IPS-18c (cell line): ENCODE measurements at regions not wholly inside any gene's neighbourhood (a gene's known extent, or its start where the extent isn't known, plus 50 kb on each side); places are given as distances from the start of the nearest gene placed in this dataset.

Experiments
- H3K4me3 ChIP-seq: 2 replicates; pipeline ENCODE4 v1.7.0; 2013; ENCODE audit warnings: low read depth, mild to moderate bottlenecking, low read length, moderate library complexity; ENCODE audit not compliant: insufficient read depth
- H3K9me3 ChIP-seq: one replicate; pipeline ENCODE4 v1.6.1; 2013; ENCODE audit warnings: mild to moderate bottlenecking, low read length, moderate library complexity; ENCODE audit not compliant: control insufficient read depth, insufficient read depth

DNA sequence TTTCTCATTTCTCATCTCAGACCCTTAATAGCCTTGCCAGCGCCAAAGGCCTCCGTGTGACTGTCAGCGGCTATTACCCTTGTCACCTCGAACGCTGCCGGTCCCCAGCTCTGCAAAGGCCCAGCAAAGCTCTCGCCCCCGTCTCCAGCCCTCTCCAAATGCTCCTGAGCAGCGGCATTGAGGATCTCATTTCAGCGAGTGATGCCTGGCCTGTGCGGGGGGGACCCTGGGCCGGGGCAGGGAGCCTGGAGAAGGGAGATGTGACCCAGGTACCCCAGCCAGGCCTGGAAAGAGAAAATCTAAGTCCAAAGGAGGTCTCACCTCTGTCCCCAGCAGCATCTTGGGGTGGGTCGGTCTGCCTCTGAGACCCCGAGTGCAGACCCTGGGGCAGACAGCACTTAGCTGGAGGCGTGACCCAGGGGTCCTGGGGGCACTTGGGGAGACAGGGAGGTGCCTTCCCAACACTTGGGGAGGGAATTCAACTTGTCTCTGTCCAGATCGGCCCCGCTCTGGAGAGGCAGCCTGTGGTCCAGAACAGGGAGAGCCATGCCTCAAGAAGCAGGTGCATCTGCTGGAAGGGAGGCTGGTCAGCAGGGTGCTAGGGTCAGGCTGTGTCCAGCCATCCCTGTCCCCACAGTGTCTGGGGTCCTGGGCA lies 521.3 kb downstream of the TBC1D22A start:
- peaks cover 46% of the 10 kb centered on the region for H3K9me3 ChIP-seq
- H3K4me3 ChIP-seq: peak overlapping the region; percentile 9; the same call in 1 of the 2 replicates

DNA sequence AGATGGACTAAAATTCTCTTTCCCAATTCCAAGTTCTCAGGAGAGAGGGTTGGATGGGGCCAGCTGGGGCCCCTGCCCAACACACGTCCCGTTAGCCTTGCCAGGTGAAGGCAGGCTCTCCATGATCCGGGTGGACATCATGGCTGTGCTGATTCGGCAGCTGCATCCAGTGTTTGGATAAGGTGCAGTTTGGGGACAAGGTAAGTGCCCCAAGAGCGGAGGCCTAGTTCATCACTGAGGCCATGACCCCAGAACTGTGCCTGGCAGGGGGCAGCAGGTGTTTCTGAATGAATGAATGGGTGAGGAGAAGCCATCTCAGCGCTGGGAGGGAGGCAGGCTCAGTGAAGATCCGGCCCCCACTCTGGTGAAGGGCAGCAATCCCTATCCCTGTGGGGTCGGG lies 520.4 kb downstream of the TBC1D22A start:
- peaks cover 47% of the 10 kb centered on the region for H3K9me3 ChIP-seq
- no peak overlapping the region for H3K4me3 ChIP-seq

DNA sequence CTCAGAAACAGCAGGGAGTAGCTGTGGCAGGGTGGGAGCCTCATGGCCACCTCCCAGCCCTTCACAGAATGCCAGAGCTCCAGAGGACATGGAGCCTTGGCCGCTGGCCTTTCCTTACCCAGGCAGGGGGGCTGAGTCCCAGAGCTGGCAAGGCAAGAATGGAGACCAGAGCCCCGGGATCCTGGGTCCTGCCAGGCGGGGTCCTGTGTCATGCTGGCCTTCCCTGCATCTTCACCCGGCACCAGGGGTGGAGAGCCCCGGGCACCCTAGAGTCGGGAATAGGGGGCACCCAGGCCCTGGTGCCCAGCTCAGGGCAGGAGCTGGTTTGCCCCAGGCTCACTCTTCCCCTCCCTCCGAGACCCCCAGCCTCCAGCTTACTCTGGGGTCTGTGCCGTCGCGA lies 519.9 kb downstream of the TBC1D22A start:
- H3K4me3 ChIP-seq: no peak overlapping the region

DNA sequence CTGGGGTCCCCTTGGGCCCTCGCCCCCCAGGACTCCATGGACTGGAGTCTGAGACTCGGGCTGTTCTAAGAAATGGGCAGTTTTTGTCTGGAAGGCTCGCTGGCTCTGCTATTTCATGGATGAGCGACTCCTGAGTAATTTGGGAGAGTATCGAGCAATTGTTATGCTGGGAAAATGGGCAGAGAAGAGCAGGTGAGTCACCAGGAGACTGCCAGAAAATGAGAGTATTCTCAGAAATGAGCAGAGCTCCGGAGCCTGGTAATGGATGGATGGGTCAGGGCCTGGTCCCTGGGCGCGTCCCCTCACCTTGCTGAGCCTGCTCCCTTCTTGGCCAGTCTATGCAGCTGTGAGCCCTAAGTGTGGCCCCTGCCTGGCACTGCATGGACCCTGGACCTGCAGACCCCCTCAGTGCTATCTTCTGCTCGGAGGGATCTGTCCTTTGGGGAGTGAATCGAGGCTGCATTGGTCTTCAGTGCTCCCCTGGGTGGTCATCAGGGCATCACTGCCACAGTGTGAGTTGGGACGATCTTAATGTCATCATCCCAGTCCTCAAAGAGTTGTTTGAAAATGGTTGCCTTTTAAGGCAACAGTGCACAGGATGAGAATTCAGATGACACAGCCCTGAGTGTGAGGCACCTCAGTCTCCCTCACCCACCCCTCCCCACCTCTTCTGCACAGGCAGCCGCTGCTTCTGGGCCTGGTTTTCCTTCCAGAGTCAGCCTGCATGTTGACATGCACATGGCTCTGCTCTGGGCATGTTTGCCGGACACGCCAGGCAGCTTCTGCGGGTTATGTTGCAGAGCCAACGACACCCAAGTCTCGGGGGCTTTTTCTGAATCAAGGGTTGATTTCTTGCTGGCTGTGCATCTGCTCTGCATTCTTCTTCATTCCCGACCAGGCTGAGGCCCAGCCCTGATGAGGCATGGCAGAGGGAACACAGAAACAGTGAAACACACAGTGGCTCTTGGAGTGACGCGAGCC lies 519.0 kb downstream of the TBC1D22A start:
- H3K9me3 ChIP-seq: peaks cover 49% of the 10 kb centered on the region
- no peak overlapping the region; the same call in 1 of the 2 replicates for H3K4me3 ChIP-seq

More for the DNA sequence above, 519.9 kb downstream of the TBC1D22A start:
- H3K9me3 ChIP-seq: peaks cover 44% of the 10 kb centered on the region

DNA sequence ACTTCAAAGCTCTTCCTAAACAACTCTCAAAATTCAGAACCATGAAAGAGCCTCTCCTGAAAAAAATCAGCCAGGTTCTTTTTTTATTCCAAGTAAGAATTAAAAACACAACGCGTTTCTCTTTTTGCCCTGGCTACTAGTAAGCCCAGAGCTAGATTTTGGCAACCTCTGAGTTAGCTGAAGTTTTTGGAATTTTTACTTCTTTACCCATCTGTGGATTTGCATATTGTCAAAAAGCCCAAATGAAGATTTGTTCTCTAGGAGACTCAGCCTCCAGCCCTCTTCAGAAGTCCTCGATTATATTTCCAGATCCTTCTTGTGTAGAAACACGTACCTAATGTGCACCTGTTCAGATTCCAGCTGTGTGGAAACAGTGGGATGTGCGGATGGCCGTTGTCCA lies 517.9 kb downstream of the TBC1D22A start:
- Histone ChIP-seq H3K4me3 (no peak overlapping the region), H3K9me3 (peaks cover 50% of the 10 kb centered on the region)

DNA sequence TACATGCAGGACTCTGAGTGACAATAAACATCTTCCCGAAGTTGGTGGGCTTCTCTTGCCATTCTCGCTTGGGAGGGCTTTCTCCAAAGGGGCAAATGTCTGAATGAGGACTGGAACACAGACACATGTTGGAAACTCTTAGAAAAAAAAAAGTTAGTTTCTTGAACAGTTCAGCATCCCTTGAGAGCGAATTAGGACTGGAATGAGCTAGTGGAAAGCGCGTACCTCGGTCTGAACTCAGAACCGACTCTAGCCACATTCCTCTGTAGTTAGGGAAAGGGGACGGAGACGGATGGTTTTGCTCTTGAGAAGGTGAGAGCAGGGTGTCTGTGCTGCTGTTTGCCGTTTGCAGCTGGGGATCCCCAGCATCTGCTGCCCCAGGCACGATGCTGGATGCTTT lies 517.3 kb downstream of the TBC1D22A start:
- Histone ChIP-seq H3K4me3 (peak overlapping the region; percentile 20; the same call in 1 of the 2 replicates), H3K9me3 (peaks cover 52% of the 10 kb centered on the region)

DNA sequence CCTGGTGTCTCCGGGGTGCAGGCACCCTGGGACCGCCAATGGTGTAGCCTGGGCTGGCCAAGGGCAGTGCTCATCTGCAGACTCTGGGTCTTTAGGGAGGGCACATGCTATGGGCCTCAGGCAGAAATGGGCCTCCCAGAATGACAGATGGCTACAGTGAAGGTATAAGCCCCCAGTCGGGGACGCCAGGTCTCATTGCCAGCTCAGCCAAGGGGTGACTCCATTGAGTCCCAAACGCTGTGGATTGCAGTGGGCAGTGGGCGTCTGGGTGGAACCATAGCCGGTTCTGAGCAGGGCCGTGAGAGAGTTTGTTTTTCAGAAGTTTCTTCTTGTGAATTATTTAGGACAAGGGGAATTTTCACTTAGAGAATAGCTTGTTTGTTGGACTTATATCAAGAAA lies 516.9 kb downstream of the TBC1D22A start:
- Histone ChIP-seq H3K9me3 (peaks cover 50% of the 10 kb centered on the region), H3K4me3 (no peak overlapping the region; the same call in 1 of the 2 replicates)

DNA sequence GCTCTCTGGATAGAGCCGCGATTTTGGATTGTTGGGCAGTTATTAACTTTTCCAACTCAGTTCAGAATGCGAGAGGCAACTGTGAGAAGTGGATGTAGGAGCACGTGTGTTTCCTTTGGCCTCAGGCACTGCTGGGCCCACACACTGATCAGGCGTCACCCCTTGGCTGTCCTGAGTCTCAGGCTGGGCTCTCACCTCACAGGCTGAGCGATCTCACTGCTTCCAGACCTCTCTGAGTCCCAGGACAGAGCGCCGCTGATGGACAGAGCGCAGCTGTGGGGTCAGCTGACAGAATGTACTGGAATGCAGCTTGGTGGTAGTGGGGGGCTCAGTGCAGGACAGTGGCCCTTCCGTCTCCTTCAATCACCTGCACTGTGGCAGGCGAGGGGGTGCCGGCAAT lies 516.2 kb downstream of the TBC1D22A start:
- Histone ChIP-seq H3K9me3 (peaks cover 50% of the 10 kb centered on the region), H3K4me3 (peak overlapping the region; percentile 15; the same call in 1 of the 2 replicates)

DNA sequence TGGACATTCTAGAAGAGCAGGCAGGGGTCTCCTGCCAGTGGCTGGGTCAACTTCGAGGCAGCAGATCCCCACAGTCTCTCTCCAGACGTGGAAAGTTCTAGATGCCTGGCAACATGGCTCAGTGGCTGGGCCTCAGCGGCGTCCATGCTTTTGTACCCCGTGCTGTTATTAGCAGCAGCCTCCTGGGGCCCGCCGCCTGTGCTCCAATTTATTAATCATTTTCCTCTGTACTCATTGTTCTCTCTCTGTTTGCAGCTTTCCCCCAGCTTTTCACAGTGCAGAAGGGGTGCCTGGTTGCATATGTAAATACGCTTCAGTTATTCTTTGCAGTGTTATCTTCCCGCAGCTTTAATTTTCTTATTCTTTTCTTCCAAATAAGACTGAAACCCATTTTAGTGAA lies 515.1 kb downstream of the TBC1D22A start:
- H3K4me3 ChIP-seq: no peak overlapping the region
- H3K9me3 ChIP-seq: peaks cover 50% of the 10 kb centered on the region

DNA sequence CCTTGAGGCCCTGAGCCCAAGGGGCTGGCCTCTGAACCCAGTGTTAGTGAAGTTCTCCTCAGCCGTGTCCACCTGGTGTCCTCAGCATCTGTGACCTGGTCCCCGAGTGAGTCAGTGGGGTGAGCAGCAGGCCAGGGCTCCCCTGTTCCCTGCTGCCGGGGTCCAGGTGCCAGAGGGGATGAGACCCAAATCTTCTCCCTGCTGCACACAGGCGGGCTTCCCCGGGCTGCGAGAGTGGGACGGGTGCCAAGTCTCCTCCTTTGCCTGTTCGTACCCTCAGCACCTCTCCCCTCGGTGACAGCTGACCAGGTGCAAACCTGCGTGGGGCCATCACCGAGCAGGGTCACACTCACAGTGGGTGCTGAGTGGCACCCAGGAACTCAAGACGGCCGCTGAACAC lies 514.5 kb downstream of the TBC1D22A start:
- H3K9me3 ChIP-seq: peaks cover 46% of the 10 kb centered on the region

DNA sequence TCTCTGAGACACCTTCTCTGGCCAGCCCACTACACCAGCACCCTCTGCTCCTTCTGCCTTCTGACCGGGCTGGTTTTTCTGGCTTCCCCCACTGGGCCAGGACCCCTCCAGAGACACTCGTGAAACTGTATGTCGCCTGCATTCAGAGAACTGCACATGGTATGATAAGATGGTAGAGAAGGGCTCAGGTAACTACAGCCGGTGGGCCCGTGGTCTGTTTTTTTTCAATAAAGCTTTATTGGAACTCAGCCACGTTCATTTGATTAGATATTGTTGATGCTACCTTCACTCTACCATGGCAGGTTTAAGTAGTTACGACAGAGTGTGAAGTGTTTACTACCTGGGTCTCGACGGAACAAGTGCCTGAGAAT lies 514.0 kb downstream of the TBC1D22A start:
- H3K4me3 ChIP-seq: no peak overlapping the region

More for the DNA sequence above, 514.5 kb downstream of the TBC1D22A start:
- H3K4me3 ChIP-seq: no peak overlapping the region

DNA sequence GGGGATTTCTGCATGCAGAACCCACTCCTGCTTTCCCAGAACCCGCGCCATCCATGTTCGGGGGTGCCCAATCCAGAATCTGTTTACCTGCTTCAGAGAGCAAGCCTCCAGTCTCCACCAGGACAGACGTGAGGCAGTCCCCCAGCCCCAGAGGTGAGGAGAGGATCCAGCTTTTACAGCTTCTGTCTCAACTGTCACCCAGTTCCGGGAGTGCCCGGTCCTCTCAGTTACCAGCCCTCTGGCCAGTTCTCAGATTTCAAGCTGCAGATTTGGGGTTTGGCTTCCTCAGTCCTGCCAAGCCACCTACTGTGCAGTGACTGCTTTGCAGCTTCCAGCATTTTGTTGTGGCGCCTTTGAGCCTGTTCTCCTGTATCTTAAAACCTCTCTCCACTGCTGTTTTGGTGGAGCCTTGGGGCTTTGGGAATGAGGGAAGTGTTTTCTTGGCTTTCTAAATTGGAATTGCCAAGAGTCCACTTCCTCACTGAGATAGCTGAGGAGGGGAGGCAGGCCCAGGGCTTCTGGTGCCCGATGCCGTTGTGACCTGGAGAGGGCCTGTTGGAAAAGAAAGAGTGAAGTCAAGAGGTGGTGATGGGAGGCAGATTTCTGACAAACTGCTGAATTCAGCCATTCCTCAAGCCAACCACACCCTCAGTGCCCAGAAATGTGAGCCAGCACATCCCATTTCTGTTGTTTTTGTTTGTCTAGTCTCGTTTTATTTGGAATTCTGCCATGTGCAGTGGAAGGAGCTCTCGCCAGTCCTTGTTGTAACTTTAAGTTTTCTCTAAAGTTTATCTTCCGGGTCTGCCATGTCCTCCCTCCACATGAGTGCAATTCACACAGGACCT lies 513.4 kb downstream of the TBC1D22A start:
- H3K9me3 ChIP-seq: peaks cover 38% of the 10 kb centered on the region
- no peak overlapping the region for H3K4me3 ChIP-seq

More for the DNA sequence above, 514.0 kb downstream of the TBC1D22A start:
- H3K9me3 ChIP-seq: peaks cover 43% of the 10 kb centered on the region

DNA sequence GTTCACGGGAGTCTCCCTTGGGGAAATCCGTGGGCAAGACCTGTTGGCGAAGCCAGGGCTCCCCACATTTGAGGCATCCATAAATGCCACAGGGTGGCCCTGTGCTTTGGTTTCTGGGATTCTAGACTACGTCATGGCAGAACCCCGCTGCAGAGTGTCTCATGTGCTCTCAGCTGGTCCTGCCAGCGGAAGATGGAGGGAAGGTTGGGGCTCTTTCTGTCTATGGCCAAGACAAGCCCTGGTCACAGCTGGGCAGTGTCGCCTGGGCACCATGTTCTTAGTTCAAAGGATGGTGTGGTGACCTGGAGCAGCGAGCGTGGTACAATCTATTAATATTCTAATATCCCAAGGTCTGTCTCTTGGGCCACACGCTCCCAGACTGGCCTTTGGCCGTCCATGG lies 511.7 kb downstream of the TBC1D22A start:
- Histone ChIP-seq H3K9me3 (peaks cover 31% of the 10 kb centered on the region), H3K4me3 (no peak overlapping the region)

DNA sequence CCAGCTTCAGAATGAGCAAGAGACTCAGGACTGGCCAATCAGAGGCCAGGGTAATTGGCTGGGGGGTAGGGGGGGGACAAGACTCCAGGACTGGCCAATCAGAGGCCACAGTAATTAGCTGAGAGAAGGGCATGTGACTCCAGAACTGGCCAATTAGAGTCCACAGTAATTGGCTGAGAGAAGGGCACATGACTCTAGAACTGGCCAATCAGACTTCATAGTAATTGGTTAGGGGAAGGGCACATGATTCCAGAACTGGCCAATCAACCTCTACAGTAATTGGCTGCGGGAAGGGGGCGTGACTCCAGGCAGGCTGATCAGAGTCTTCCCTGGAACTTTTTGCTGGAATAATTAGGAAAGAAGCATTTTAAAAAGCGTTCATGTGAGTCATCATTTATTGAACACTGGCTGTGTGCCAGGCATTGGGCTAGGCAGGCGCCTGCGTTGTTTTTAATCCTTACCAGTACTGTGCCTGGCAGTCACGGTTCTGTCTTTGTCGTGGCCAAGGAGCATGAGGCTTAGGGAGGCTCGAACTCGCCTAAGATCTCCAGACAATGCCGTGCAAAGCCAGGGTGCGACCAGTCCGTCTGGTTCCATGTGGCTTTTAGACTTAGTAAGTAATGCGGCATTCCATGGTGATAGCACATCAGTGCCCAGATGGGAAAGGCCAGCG lies 508.1 kb downstream of the TBC1D22A start:
- H3K4me3 ChIP-seq: 0 out of 2 replicates have a peak overlapping the region, but pooled peaks have one; percentile 20
- peaks cover 23% of the 10 kb centered on the region for H3K9me3 ChIP-seq

DNA sequence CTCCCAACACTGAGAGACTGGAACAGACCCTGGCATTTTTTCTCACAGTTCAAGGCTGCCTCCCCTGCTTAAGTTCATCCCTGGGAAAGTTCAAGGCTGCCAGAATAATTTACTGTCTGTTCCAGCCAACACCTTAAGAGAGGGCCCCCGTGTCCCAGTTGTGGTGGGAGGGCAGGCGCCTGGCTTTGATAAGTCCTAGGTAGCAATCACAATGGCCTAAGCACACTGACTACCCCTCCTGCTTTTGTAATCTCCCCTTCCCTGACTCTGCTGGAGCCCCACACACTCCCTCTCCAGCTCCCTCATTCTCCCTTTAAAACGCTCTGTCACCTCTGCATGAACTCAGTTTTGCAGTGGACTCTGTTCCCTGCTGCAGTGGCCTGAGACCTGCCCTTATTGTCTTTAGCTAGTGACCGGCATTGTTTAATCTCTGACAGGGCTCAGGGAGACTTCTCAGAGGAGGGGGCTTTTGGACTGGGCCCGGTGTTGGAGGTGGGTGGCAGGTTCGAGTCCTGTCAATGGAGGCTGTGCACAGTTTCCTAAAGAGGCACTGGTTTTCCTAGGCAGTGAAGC lies 507.2 kb downstream of the TBC1D22A start:
- Histone ChIP-seq H3K4me3 (no peak overlapping the region), H3K9me3 (peaks cover 20% of the 10 kb centered on the region)

DNA sequence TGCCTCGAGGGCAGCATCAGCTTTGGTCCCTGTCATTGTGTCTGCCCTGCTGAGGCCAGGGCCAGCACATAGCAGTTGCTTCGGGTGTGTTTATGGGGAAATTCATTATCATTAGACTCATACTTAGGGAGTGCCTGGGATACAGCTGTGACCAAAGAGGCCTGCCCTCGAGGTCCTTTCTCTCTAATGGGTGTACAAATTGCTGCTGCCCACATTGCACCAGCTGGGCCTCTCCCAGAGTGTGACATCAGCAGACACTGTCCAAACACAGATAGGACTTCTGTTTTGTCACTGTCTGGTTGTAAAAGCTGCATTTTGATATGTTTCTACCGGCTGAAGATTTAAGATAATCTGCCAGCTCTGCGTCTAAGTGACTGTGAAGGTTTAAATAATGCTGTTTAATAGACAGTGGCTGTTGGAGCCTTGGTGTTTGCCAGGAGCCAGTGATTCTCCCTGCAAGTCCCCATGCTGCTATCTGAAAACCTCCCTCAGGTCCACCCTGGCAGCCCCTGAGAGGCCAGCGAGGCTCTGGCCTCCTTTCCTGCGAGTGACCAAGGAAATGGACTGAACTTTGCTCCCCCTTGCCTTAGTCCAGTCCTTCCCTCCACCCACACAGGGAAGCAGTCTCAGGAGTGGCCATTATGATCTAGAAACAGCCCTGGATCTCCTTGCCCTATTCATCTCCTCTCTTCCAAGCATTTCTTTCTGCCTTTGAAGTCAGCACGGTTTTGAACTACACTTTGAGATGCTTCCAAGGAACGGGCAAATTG lies 505.2 kb downstream of the TBC1D22A start:
- peaks cover 19% of the 10 kb centered on the region for H3K9me3 ChIP-seq
- no peak overlapping the region for H3K4me3 ChIP-seq
